ENCODE measurements at regions not wholly inside any gene's neighbourhood (a gene's known extent, or its start where the extent isn't known, plus 50 kb on each side); places are given as distances from the start of the nearest gene placed in this dataset.

- Histone ChIP-seq H3K9me3 (ENCODE audit: control insufficient read depth, insufficient read depth, low read length) (no peaks in the 10 kb centered on the region), H3K27ac (ENCODE audit: low read depth, low read length) (no peak overlapping the region), H3K27me3 (ENCODE audit: control insufficient read depth, insufficient read depth, low read length) (no peaks in the 10 kb centered on the region), H3K4me3 (ENCODE audit: low read depth, low read length) (no peak overlapping the region), H3K36me3 (ENCODE audit: control insufficient read depth, insufficient read depth, low read length) (no peaks in the 10 kb centered on the region), H3K9ac (ENCODE audit: low read depth, low read length) (no peak overlapping the region), H3K4me1 (ENCODE audit: control insufficient read depth, insufficient read depth, low read length) (peaks cover 33% of the 10 kb centered on the region)
Measured at GRCh38 chr10:63720072-63720537, 198.9 kb downstream of the REEP3 start.

DNA sequence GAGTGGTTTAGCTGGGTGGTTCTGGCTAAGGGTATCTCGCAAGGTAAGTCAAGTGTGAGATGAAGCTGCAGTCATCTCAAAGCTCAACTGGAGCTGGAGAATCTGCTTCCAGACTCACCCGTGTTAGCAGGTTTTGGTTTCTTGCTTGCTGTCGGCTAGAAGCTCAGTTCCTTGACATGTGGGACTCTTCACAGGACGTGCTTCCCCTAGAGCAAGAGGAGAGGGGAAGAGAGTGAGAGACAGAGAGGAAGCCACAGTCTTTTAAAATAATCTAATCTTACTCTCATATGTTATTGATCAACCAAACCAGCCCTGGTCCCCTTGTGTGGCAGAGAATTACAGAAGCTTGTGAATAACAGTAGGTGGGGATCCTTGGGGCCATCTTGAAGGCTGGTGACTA is 199.5 kb downstream of the REEP3 start:
- Histone ChIP-seq H3K27me3 (ENCODE audit: control insufficient read depth, insufficient read depth, low read length) (no peaks in the 10 kb centered on the region), H3K4me3 (ENCODE audit: low read depth, low read length) (no peak overlapping the region), H3K4me1 (ENCODE audit: control insufficient read depth, insufficient read depth, low read length) (peaks cover 32% of the 10 kb centered on the region), H3K27ac (ENCODE audit: low read depth, low read length) (no peak overlapping the region), H3K9me3 (ENCODE audit: control insufficient read depth, insufficient read depth, low read length) (no peaks in the 10 kb centered on the region), H3K9ac (ENCODE audit: low read depth, low read length) (no peak overlapping the region), H3K36me3 (ENCODE audit: control insufficient read depth, insufficient read depth, low read length) (no peaks in the 10 kb centered on the region)

- Histone ChIP-seq H3K27me3 (ENCODE audit: control insufficient read depth, insufficient read depth, low read length) (no peaks in the 10 kb centered on the region), H3K27ac (ENCODE audit: low read depth, low read length) (no peak overlapping the region), H3K9ac (ENCODE audit: low read depth, low read length) (no peak overlapping the region), H3K4me1 (ENCODE audit: control insufficient read depth, insufficient read depth, low read length) (peaks cover 16% of the 10 kb centered on the region), H3K36me3 (ENCODE audit: control insufficient read depth, insufficient read depth, low read length) (no peaks in the 10 kb centered on the region), H3K4me3 (ENCODE audit: low read depth, low read length) (no peak overlapping the region), H3K9me3 (ENCODE audit: control insufficient read depth, insufficient read depth, low read length) (no peaks in the 10 kb centered on the region)
Measured at GRCh38 chr10:63722537-63722936, 201.3 kb downstream of the REEP3 start.

GRCh38 chr10:63723320-63723719 is 202.1 kb downstream of the REEP3 start:
- no peaks in the 10 kb centered on the region for H3K27me3 ChIP-seq (ENCODE audit: control insufficient read depth, insufficient read depth, low read length)
- no peak overlapping the region for H3K4me3 ChIP-seq (ENCODE audit: low read depth, low read length)
- no peaks in the 10 kb centered on the region for H3K36me3 ChIP-seq (ENCODE audit: control insufficient read depth, insufficient read depth, low read length)
- H3K4me1 ChIP-seq (ENCODE audit: control insufficient read depth, insufficient read depth, low read length), result peaks cover 9% of the 10 kb centered on the region
- H3K27ac ChIP-seq (ENCODE audit: low read depth, low read length), result no peak overlapping the region
- no peak overlapping the region for H3K9ac ChIP-seq (ENCODE audit: low read depth, low read length)
- H3K9me3 ChIP-seq (ENCODE audit: control insufficient read depth, insufficient read depth, low read length), result no peaks in the 10 kb centered on the region

DNA sequence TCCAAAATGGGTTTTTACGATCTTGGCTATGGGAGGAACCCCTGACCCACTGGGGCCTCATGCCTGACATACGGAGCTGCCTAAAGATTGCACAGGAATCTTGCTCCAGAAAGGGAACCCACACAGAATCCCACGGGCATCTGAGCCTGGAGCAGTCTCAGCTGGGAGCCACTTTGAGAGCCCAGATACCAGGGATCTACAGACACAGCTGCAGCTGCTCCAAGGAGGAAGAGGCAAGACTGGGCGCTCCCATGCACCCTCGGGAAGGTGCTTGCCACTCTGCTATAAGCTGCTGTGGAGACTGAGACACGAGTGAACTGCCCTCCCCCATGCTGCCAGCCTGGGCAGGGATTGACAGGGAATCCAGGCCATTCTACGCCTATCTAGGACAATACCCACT is 202.5 kb downstream of the REEP3 start:
- Histone ChIP-seq H3K4me1 (ENCODE audit: control insufficient read depth, insufficient read depth, low read length) (peaks cover 9% of the 10 kb centered on the region), H3K36me3 (ENCODE audit: control insufficient read depth, insufficient read depth, low read length) (no peaks in the 10 kb centered on the region), H3K4me3 (ENCODE audit: low read depth, low read length) (no peak overlapping the region), H3K27ac (ENCODE audit: low read depth, low read length) (no peak overlapping the region), H3K9me3 (ENCODE audit: control insufficient read depth, insufficient read depth, low read length) (no peaks in the 10 kb centered on the region), H3K9ac (ENCODE audit: low read depth, low read length) (no peak overlapping the region), H3K27me3 (ENCODE audit: control insufficient read depth, insufficient read depth, low read length) (no peaks in the 10 kb centered on the region)

DNA sequence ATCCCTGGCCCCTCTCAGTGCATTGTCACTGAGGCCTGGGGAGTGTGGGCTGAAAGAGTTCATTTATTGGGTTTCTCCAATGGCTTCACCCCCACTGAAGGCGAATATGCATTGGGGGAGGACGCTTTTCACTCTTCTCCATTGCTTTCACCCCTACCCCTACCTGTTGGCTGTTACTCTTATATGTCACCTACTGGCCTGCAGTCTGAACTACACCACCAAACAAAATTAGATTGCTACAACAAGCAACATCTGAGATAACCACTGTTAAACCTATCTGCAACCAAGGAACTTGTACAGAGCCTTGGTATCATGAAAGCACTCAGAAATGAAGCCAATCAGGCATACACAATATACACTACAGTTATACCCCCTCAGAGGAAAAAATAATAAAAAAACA is 203.7 kb downstream of the REEP3 start:
- no peak overlapping the region for H3K9ac ChIP-seq (ENCODE audit: low read depth, low read length)
- H3K4me3 ChIP-seq (ENCODE audit: low read depth, low read length), result no peak overlapping the region
- H3K9me3 ChIP-seq (ENCODE audit: control insufficient read depth, insufficient read depth, low read length), result no peaks in the 10 kb centered on the region
- no peaks in the 10 kb centered on the region for H3K4me1 ChIP-seq (ENCODE audit: control insufficient read depth, insufficient read depth, low read length)
- no peaks in the 10 kb centered on the region for H3K27me3 ChIP-seq (ENCODE audit: control insufficient read depth, insufficient read depth, low read length)
- no peaks in the 10 kb centered on the region for H3K36me3 ChIP-seq (ENCODE audit: control insufficient read depth, insufficient read depth, low read length)
- no peak overlapping the region for H3K27ac ChIP-seq (ENCODE audit: low read depth, low read length)

GRCh38 chr10:63726867-63727266 is 205.7 kb downstream of the REEP3 start:
- H3K9me3 ChIP-seq (ENCODE audit: control insufficient read depth, insufficient read depth, low read length), result no peaks in the 10 kb centered on the region
- no peaks in the 10 kb centered on the region for H3K4me1 ChIP-seq (ENCODE audit: control insufficient read depth, insufficient read depth, low read length)
- H3K27me3 ChIP-seq (ENCODE audit: control insufficient read depth, insufficient read depth, low read length), result no peaks in the 10 kb centered on the region
- H3K9ac ChIP-seq (ENCODE audit: low read depth, low read length), result no peak overlapping the region
- H3K36me3 ChIP-seq (ENCODE audit: control insufficient read depth, insufficient read depth, low read length), result no peaks in the 10 kb centered on the region
- no peak overlapping the region for H3K27ac ChIP-seq (ENCODE audit: low read depth, low read length)
- H3K4me3 ChIP-seq (ENCODE audit: low read depth, low read length), result no peak overlapping the region

GRCh38 chr10:63727636-63728035 is 206.4 kb downstream of the REEP3 start:
- H3K9me3 ChIP-seq (ENCODE audit: control insufficient read depth, insufficient read depth, low read length), result no peaks in the 10 kb centered on the region
- H3K27ac ChIP-seq (ENCODE audit: low read depth, low read length), result no peak overlapping the region
- no peak overlapping the region for H3K4me3 ChIP-seq (ENCODE audit: low read depth, low read length)
- H3K36me3 ChIP-seq (ENCODE audit: control insufficient read depth, insufficient read depth, low read length), result no peaks in the 10 kb centered on the region
- no peaks in the 10 kb centered on the region for H3K27me3 ChIP-seq (ENCODE audit: control insufficient read depth, insufficient read depth, low read length)
- H3K9ac ChIP-seq (ENCODE audit: low read depth, low read length), result no peak overlapping the region
- no peaks in the 10 kb centered on the region for H3K4me1 ChIP-seq (ENCODE audit: control insufficient read depth, insufficient read depth, low read length)

DNA sequence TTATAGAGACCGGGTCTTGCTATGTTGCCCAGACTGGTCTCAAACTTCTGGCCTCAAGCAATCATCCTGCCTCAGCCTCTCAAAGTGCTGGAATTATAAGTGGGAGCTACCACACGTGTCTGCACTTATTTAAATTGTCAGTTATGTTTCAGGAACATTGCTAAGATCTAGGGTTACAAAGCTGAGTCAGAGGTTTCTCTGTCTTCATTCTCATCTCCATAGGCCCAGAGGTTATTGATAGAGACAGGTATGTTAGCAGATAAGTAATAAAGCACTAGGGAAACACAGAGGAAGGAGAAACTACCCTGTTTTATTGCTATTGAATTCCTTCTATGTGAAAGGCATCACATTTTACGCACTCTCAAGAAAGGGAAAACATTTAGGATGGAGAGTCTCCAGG is 214.1 kb downstream of the REEP3 start:
- Histone ChIP-seq H3K4me1 (ENCODE audit: control insufficient read depth, insufficient read depth, low read length) (no peaks in the 10 kb centered on the region), H3K9me3 (ENCODE audit: control insufficient read depth, insufficient read depth, low read length) (no peaks in the 10 kb centered on the region), H3K36me3 (ENCODE audit: control insufficient read depth, insufficient read depth, low read length) (no peaks in the 10 kb centered on the region), H3K9ac (ENCODE audit: low read depth, low read length) (no peak overlapping the region), H3K4me3 (ENCODE audit: low read depth, low read length) (no peak overlapping the region), H3K27ac (ENCODE audit: low read depth, low read length) (no peak overlapping the region), H3K27me3 (ENCODE audit: control insufficient read depth, insufficient read depth, low read length) (no peaks in the 10 kb centered on the region)

- no peak overlapping the region for H3K9ac ChIP-seq (ENCODE audit: low read depth, low read length)
- no peaks in the 10 kb centered on the region for H3K9me3 ChIP-seq (ENCODE audit: control insufficient read depth, insufficient read depth, low read length)
- no peaks in the 10 kb centered on the region for H3K27me3 ChIP-seq (ENCODE audit: control insufficient read depth, insufficient read depth, low read length)
- no peak overlapping the region for H3K27ac ChIP-seq (ENCODE audit: low read depth, low read length)
- no peak overlapping the region for H3K4me3 ChIP-seq (ENCODE audit: low read depth, low read length)
- peaks cover 4% of the 10 kb centered on the region; the same call in 1 of the 2 replicates for H3K4me1 ChIP-seq (ENCODE audit: control insufficient read depth, insufficient read depth, low read length)
- H3K36me3 ChIP-seq (ENCODE audit: control insufficient read depth, insufficient read depth, low read length), result no peaks in the 10 kb centered on the region
Measured at GRCh38 chr10:63738410-63738809, 217.2 kb downstream of the REEP3 start.

GRCh38 chr10:63744060-63744941 is 223.1 kb downstream of the REEP3 start:
- H3K9ac ChIP-seq (ENCODE audit: low read depth, low read length), result no peak overlapping the region
- no peak overlapping the region for H3K4me3 ChIP-seq (ENCODE audit: low read depth, low read length)
- peaks cover 4% of the 10 kb centered on the region; the same call in 1 of the 2 replicates for H3K4me1 ChIP-seq (ENCODE audit: control insufficient read depth, insufficient read depth, low read length)
- no peaks in the 10 kb centered on the region for H3K9me3 ChIP-seq (ENCODE audit: control insufficient read depth, insufficient read depth, low read length)
- H3K27ac ChIP-seq (ENCODE audit: low read depth, low read length), result no peak overlapping the region
- no peaks in the 10 kb centered on the region for H3K36me3 ChIP-seq (ENCODE audit: control insufficient read depth, insufficient read depth, low read length)
- no peaks in the 10 kb centered on the region for H3K27me3 ChIP-seq (ENCODE audit: control insufficient read depth, insufficient read depth, low read length)
